Pancreas (tissue), 10 donors: ENCODE measurements at regions not wholly inside any gene's neighbourhood (a gene's known extent, or its start where the extent isn't known, plus 50 kb on each side); places are given as distances from the start of the nearest gene placed in this dataset.

Source experiments
- ATAC-seq, 4 donors: fragments of 200-7000 bp; cut with Tn5 transposase; one replicate each; pipeline versions ENCODE4 v1.8.0 to v1.9.1; 2020; ENCODE audit warnings: mild to moderate bottlenecking in 4 of 4, moderate library complexity in 4 of 4
- DNase-seq, 6 donors: peaks; one replicate each; pipeline ENCODE4 v3.0.0-alpha.2; 2020
- FAIRE-seq: peaks from 2 replicates; lab custom pipeline; 2012; peaks lifted over from hg19 to GRCh38; lab: Jason Lieb, UNC
- H3K27ac ChIP-seq, 4 donors: fragments of 200-600 bp; sonication (generic); 1 replicate in 3 of 4; 2 replicates in 1 of 4; pipeline versions ENCODE4 v1.5.0 to v1.8.0; 2020
- H3K27me3 ChIP-seq, 4 donors: fragments of 200-600 bp; one replicate each; pipeline ENCODE4 v1.8.0; 2021
- H3K36me3 ChIP-seq, 3 donors: fragments of 200-600 bp; sonication (generic) in 1 of 3; one replicate each; pipeline versions ENCODE4 v1.5.0 to v1.8.0; 2020 to 2021
- H3K4me1 ChIP-seq, 3 donors: fragments of 200-600 bp; one replicate each; pipeline ENCODE4 v1.8.0; 2021
- H3K4me3 ChIP-seq, 4 donors: fragments of 200-600 bp; sonication (generic) in 2 of 4; one replicate each; pipeline versions ENCODE4 v1.5.0 to v1.8.0; 2020 to 2021
- H3K9me3 ChIP-seq, 4 donors: fragments of 200-600 bp; one replicate each; pipeline ENCODE4 v1.8.0; 2021
- WGBS, 2 donors: extraction: QIAGEN DNeasy Blood & Tissue Kit; methylation state at CpG; one replicate each; pipeline ENCODE4 v1.1.7; 2013; 5-methylcytosine and 5-hydroxymethylcytosine counted together
- intact Hi-C, 3 donors: fragments of 100-400 bp; cut with DNase I; formaldehyde crosslinking; loops; one replicate each; pipeline versions ENCODE4 v1.11.1 to v1.14.2; 2022
- TF ChIP-seq, protein P1 (sequence below), 4 donors: fragments of 200-600 bp; sonication (generic) in 3 of 4; IDR thresholded peaks; one replicate each; pipeline versions ENCODE4 v1.5.0 to v1.8.0; 2021; ENCODE audit warnings: antibody characterized with exemption in 4 of 4
- donor health status: healthy with polysubstance abuse.
- donor health status: DM: no; HTN: no; CAD: no; lungs with moderate emphysema.
- donor health status: DM: no; HTN: no; CAD: no.
- donor health status: control.
- donor health status: control.
- donor health status: Bipolar disorder and iron deficiency.
- donor health status: DM: yes; HTN: yes; CAD: no.
- donor health status: DM: no; HTN: no; CAD: no.
- donor health status: DM: no; HTN: no; CAD: no.
- donor health status: DM: yes; HTN: yes; CAD: no.

DNA sequence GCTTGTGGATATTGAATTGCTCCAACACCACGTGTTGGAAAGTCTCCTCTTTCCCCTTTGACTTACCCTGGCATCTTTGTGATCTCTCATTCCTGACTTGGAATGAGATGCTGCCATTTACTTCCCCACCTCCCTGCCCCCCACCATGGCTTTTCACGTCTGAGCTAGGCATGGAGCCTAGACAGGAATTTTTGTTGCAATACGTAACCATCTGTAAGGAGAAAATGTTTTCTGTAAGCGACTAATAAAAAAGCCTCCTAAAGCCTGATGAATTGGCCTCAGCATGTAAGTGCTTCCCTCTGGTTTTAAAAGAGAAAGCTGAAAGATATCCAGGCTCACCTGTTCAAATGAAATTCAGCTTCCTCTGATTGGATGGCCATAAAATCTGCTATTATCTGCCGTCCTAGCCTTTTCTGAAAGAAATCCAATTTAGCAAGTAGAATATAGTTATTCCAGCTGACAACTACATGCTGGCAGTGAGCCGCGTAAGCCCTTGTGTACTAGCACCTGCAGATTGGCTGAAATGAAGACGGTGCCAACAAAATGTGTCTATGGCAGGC is 200.1 kb downstream of the NSG2 start:
- no peaks in the 10 kb centered on the region for H3K27me3 ChIP-seq
- 53 to 59% methylated on average over 8 of the region's 8 CpGs for WGBS, 2 donors
- FAIRE-seq (no peak), DNase-seq (no peak), ATAC-seq (no peak)
- no peaks in the 10 kb centered on the region for H3K36me3 ChIP-seq
- no peaks in the 10 kb centered on the region for H3K4me1 ChIP-seq
- H3K4me3 ChIP-seq, result no peak overlapping the region
- no peak overlapping the region for H3K27ac ChIP-seq
- intact Hi-C loops, result no loop called here
- H3K9me3 ChIP-seq, result no peaks in the 10 kb centered on the region
- TF ChIP-seq, protein P1, sequence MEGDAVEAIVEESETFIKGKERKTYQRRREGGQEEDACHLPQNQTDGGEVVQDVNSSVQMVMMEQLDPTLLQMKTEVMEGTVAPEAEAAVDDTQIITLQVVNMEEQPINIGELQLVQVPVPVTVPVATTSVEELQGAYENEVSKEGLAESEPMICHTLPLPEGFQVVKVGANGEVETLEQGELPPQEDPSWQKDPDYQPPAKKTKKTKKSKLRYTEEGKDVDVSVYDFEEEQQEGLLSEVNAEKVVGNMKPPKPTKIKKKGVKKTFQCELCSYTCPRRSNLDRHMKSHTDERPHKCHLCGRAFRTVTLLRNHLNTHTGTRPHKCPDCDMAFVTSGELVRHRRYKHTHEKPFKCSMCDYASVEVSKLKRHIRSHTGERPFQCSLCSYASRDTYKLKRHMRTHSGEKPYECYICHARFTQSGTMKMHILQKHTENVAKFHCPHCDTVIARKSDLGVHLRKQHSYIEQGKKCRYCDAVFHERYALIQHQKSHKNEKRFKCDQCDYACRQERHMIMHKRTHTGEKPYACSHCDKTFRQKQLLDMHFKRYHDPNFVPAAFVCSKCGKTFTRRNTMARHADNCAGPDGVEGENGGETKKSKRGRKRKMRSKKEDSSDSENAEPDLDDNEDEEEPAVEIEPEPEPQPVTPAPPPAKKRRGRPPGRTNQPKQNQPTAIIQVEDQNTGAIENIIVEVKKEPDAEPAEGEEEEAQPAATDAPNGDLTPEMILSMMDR (IDR thresholded peaks at IDR 0.05), result no peak

DNA sequence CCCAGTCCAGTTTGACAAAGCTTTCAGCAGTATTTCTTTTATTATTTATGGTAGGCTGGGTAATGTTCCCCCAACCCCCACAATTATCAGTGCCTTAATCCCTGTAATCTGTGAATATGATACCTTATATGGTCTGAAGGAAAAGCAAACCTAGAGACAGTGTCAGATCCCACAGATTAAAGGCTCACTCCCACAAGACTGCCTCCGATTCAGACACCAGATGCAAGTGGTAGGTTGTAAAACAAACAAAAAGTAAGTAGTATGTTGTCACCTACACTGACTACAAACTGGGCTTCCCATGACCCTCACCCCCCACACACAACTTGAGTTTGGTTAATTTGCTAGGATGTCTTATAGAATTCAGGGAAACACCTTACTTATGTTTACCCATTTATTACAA is 201.2 kb downstream of the NSG2 start:
- no peaks in the 10 kb centered on the region for H3K9me3 ChIP-seq
- TF ChIP-seq, protein P1 (IDR thresholded peaks at IDR 0.05), result no peak
- H3K4me3 ChIP-seq, result no peak overlapping the region
- H3K4me1 ChIP-seq, result no peaks in the 10 kb centered on the region
- no peak overlapping the region for H3K27ac ChIP-seq
- FAIRE-seq (no peak), DNase-seq (no peak), ATAC-seq (no peak)
- intact Hi-C loops, result no loop called here
- no peaks in the 10 kb centered on the region for H3K27me3 ChIP-seq
- H3K36me3 ChIP-seq, result no peaks in the 10 kb centered on the region
- WGBS, 2 donors, result 79 to 80% methylated on average over 1 of the region's 1 CpG

DNA sequence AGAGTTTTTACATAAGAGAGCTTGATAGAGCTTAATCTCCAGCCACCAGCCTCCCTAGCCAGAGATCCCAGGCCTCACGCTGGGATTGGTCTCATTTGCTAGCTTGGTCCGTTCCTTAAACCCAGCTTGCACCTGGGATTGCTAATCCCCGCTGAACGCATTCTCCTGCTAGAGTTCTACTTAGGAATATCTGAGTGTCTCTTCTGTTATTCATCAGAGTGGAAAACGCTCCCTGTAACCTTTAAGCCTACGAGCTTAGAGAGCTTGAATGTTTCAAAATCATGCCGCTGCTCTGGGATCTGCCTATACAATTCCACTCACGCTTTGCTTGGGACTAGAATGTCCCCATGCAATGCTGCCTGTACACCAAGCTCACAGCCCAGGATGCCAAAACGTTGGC is 201.8 kb downstream of the NSG2 start:
- intact Hi-C loops, result no loop called here
- ATAC-seq (no peak), DNase-seq (no peak), FAIRE-seq (no peak)
- TF ChIP-seq, protein P1 (IDR thresholded peaks at IDR 0.05), result no peak
- Histone ChIP-seq H3K4me3 (no peak overlapping the region), H3K4me1 (no peaks in the 10 kb centered on the region), H3K9me3 (no peaks in the 10 kb centered on the region), H3K36me3 (no peaks in the 10 kb centered on the region), H3K27me3 (no peaks in the 10 kb centered on the region), H3K27ac (no peak overlapping the region)
- WGBS, 2 donors, result 72 to 74% methylated on average over 9 of the region's 9 CpGs

DNA sequence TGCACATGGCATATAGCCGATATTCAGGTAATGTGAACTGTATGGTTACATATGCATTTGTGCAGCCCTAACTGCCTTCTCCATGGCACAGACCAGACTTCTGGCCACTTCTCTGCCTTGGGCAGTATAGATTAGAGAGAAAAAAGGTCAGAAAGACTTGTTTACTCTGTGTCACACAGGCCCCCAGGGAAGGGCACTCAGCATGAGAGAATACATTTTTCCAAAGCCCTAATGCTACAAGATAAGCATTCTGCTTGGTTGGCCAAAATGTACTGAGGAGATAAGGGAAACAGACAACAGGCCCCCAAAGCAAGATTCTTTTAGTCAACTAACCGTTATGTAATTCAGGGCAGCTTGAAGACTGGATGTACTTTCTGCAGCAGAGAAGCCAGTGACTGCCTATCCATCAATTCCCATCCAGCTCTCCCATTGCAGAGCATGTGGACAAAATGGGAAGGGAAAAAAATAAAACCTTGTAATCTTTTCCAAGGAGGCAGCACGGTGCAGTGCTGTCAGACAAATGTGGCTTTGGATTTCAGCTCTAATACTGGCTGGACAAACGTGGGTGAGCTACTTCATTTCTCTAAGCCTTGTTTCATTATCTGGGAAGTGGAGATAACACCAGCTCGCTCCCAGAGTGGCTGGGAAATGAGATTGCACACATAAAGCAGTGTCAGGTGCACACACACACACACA is 205.9 kb downstream of the NSG2 start:
- no peak for DNase-seq
- no peak for FAIRE-seq
- intact Hi-C loops, result no loop called here

More for the DNA sequence above, 205.9 kb downstream of the NSG2 start:
- no peak overlapping the region for H3K4me3 ChIP-seq
- WGBS, 2 donors, result 47% methylated on average over 5 of the region's 5 CpGs
- H3K9me3 ChIP-seq, result no peaks in the 10 kb centered on the region
- H3K27ac ChIP-seq, result no peak overlapping the region
- H3K36me3 ChIP-seq, result no peaks in the 10 kb centered on the region
- ATAC-seq, result no peak
- H3K27me3 ChIP-seq, result no peaks in the 10 kb centered on the region
- TF ChIP-seq, protein P1 (IDR thresholded peaks at IDR 0.05), result no peak
- no peaks in the 10 kb centered on the region for H3K4me1 ChIP-seq
